Chondrocyte (in vitro differentiated cells): ENCODE measurements at regions not wholly inside any gene's neighbourhood (a gene's known extent, or its start where the extent isn't known, plus 50 kb on each side); places are given as distances from the start of the nearest gene placed in this dataset.

Experiments used
- DNase-seq: peaks from one replicate; pipeline ENCODE4 v3.0.0; 2021; ENCODE audit warnings: mixed read lengths, low spot score
- H3K27ac Mint-ChIP-seq: one replicate; pipeline ENCODE4 v1.8.0; 2021; ENCODE audit warnings: mild to moderate bottlenecking, moderate library complexity, mixed read lengths; ENCODE audit not compliant: unreplicated experiment
- H3K27me3 Mint-ChIP-seq: 2 replicates; pipeline ENCODE4 v1.8.0; 2021; ENCODE audit warnings: low read depth, mixed read lengths
- H3K36me3 Mint-ChIP-seq: 2 replicates; pipeline ENCODE4 v1.8.0; 2021; ENCODE audit warnings: low read depth, mixed read lengths
- H3K4me1 Mint-ChIP-seq: 2 replicates; pipeline ENCODE4 v1.8.0; 2021; ENCODE audit warnings: low read depth, mild to moderate bottlenecking, mixed read lengths
- H3K4me3 Mint-ChIP-seq: one replicate; pipeline ENCODE4 v1.8.0; 2021; ENCODE audit warnings: mild to moderate bottlenecking, moderate library complexity, mixed read lengths; ENCODE audit not compliant: unreplicated experiment
- H3K9me3 Mint-ChIP-seq: 2 replicates; pipeline ENCODE4 v1.8.0; 2021; ENCODE audit warnings: low read depth, mixed read lengths
- TF ChIP-seq, protein P1 (sequence below): fragments of 200-600 bp; sonication (generic); IDR thresholded peaks from 2 replicates; pipeline ENCODE4 v1.5.0; 2021; ENCODE audit warnings: antibody characterized with exemption, mild to moderate bottlenecking, moderate library complexity

DNA sequence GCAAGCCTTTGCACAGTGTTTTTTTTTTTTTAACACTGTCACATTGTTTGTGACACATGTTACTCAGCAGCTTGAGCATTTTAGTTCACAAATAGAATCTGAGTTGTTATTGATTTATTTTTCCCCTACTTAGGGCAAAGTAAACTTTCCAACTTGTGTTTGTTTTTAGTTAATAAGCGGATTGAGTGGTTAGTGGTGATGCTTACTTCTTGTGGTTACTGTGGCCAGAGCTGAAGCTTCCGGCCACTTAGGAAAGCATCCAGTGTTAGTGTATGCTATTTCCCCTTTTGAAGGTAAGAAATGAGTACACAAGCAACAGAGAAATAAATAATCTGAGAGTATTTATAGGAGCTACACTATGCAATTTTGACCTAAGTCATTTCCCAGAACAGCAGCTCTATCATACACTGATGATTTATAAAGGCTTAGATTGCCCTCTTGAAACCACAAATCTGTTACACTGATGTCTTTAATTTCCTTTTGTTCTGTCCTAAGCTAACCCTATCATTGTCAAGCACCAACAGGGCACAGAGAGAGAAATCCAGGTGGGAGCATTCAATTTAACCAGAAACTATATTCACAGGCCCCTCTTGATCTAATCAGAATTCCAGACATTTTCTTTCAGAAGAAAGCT is 2464.6 kb downstream of the PCDH7 start:
- peaks cover 10% of the 10 kb centered on the region for H3K36me3 Mint-ChIP-seq
- H3K27ac Mint-ChIP-seq, result no peak overlapping the region

DNA sequence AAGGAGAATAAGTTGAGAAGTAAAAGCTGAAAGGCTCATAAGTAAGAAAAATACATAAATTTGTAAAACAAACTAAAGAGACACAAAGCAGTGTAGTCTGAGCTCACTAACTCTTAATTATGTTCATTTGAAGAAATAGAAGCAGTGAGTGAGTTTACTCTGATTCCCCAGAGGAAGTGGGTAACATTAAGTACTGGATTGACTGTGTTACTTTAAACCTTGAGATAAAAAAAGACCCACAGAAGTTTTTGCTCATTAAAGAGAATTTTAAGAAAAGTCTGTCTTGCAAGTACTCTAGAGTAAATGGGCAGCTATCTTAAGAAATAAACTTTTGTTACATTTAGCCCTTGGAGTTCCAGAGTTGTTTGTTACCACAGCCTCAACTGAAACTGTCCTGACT is 2466.9 kb downstream of the PCDH7 start:
- DNase-seq, result no peak
- H3K36me3 Mint-ChIP-seq, result peaks cover 7% of the 10 kb centered on the region
- TF ChIP-seq, protein P1, sequence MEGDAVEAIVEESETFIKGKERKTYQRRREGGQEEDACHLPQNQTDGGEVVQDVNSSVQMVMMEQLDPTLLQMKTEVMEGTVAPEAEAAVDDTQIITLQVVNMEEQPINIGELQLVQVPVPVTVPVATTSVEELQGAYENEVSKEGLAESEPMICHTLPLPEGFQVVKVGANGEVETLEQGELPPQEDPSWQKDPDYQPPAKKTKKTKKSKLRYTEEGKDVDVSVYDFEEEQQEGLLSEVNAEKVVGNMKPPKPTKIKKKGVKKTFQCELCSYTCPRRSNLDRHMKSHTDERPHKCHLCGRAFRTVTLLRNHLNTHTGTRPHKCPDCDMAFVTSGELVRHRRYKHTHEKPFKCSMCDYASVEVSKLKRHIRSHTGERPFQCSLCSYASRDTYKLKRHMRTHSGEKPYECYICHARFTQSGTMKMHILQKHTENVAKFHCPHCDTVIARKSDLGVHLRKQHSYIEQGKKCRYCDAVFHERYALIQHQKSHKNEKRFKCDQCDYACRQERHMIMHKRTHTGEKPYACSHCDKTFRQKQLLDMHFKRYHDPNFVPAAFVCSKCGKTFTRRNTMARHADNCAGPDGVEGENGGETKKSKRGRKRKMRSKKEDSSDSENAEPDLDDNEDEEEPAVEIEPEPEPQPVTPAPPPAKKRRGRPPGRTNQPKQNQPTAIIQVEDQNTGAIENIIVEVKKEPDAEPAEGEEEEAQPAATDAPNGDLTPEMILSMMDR, result no peak
- H3K27me3 Mint-ChIP-seq, result no peaks in the 10 kb centered on the region
- H3K9me3 Mint-ChIP-seq, result peaks cover 11% of the 10 kb centered on the region
- H3K27ac Mint-ChIP-seq, result no peak overlapping the region
- no peak overlapping the region for H3K4me3 Mint-ChIP-seq
- no peaks in the 10 kb centered on the region for H3K4me1 Mint-ChIP-seq

More for the DNA sequence above, 2464.6 kb downstream of the PCDH7 start:
- no peak for DNase-seq
- Mint-ChIP-seq H3K9me3 (peaks cover 25% of the 10 kb centered on the region), H3K27me3 (no peaks in the 10 kb centered on the region), H3K4me1 (no peaks in the 10 kb centered on the region), H3K4me3 (no peak overlapping the region)
- TF ChIP-seq, protein P1, result no peak

DNA sequence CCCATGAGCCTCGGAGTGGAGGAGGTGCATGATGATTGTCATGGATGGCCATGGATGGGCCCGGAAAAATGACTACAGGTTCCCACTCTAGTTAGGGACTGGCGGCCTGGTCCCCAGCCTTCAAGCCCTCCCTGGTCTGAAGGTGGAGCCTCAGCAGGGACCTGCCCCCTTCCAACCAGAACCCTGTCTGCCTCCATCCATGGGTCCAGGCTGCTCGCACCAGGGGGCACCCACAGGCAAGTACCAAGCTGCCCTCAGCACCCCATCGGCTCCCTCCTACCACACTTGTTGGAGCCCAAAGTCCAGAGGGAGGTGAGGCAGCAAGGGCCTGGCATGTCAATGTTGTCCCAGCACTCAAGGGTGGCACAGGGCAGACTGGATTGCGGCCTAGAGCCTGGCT is 2468.6 kb downstream of the PCDH7 start:
- Mint-ChIP-seq H3K27me3 (no peaks in the 10 kb centered on the region), H3K27ac (no peak overlapping the region), H3K36me3 (no peaks in the 10 kb centered on the region), H3K4me3 (no peak overlapping the region), H3K9me3 (no peaks in the 10 kb centered on the region), H3K4me1 (no peaks in the 10 kb centered on the region)
- TF ChIP-seq, protein P1, result no peak
- peak; percentile 80 for DNase-seq

DNA sequence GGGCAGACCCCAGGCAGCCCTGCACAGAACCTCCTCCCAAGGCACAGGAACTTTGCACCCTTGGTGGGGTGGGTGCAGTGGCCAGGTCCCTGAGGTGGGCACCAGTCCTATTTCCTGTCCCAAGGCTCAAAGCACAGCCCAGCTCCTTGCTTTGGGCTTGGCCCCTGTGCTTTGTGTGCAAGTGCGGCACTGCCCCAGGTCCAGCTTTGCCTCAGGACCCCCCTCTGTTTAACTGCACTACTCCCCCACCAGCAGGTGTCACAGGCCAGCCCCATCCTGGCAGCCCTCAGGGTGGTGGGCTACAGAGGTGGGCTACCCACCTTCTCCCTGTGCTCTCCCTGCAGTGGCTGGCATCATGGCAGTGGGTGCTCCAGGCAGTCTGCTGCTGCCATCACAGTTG is 2469.0 kb downstream of the PCDH7 start:
- Mint-ChIP-seq H3K4me1 (no peaks in the 10 kb centered on the region), H3K9me3 (no peaks in the 10 kb centered on the region), H3K27ac (no peak overlapping the region), H3K36me3 (no peaks in the 10 kb centered on the region), H3K4me3 (no peak overlapping the region), H3K27me3 (no peaks in the 10 kb centered on the region)
- peak; percentile 43 for DNase-seq
- TF ChIP-seq, protein P1, result no peak

DNA sequence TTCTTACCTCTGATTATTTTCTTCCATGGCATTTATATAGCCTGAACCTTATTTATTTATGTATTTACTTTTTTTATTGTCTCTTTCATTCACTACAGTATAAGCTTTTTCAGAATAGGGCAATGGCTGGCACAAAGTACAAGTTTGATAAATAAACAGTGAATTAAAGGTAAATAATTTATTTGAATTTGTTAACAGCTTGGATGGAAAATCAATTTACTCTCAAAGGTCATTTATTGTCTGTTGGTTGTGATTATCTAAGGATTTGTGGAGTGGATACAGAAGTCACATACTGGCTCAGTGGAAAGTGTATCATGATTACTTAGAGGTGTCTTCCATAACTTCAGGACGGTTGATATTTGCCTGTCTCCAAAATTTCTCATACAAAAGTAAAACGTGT is 2472.9 kb downstream of the PCDH7 start:
- no peak for DNase-seq
- H3K27ac Mint-ChIP-seq, result no peak overlapping the region
- H3K36me3 Mint-ChIP-seq, result no peaks in the 10 kb centered on the region
- no peaks in the 10 kb centered on the region for H3K9me3 Mint-ChIP-seq
- TF ChIP-seq, protein P1, result no peak
- H3K4me3 Mint-ChIP-seq, result no peak overlapping the region
- no peaks in the 10 kb centered on the region for H3K4me1 Mint-ChIP-seq
- H3K27me3 Mint-ChIP-seq, result no peaks in the 10 kb centered on the region
